ENCODE measurements at regions not wholly inside any gene's neighbourhood (a gene's known extent, or its start where the extent isn't known, plus 50 kb on each side); places are given as distances from the start of the nearest gene placed in this dataset.

GRCh38 chr22:48393041-48393370, 1434.7 kb downstream of the BRD1 start:
- DNase-seq (ENCODE audit: low read depth in 2 of 2) = no peak

DNA sequence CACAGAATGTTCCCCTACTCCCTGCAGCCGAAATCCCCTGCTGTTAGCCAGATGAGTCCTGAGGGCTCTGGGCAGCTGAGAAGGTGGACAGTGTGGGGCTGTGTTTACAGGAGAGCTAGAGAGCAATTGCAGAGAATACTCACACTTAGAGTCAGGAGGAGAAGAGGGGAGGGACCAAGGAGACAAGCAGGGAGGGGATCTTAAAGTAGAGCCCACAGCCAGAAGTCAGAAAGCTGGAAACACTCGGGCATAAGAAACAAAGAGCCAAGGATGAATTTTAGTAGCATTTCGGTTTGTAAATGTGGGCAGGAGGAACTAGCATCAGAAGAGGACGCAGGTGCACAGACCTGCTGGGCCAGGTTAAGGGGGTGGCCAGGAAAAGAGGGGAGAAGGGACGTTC, 1435.9 kb downstream of the BRD1 start:
- DNase-seq (ENCODE audit: low read depth in 2 of 2) = no peak

GRCh38 chr22:48391171-48391711, 1436.4 kb downstream of the BRD1 start:
- no peak for DNase-seq (ENCODE audit: low read depth in 2 of 2)

DNA sequence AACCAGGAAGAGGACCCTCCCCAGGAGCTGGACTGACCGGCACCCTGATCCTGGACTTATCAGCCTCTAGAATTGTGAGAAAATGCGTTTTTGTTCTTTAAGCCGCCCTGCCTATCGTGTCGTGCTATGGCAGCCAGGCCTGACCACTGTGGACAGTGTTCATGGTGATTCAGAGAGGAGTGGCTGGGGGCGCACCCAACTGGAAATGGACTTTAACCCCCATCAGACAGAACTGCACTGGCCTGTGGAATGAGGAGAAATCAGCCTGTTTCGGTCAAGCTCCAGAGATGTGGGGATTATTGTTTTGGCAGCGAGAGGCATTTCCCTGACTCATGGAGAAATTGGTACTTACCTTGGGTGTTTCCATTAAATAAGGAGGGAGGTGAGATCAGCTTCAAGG, 1437.8 kb downstream of the BRD1 start:
- no peak for DNase-seq (ENCODE audit: low read depth in 2 of 2)

GRCh38 chr22:48382197-48382596, 1445.5 kb downstream of the BRD1 start:
- no peak for DNase-seq (ENCODE audit: low read depth in 2 of 2)

GRCh38 chr22:48380016-48380665, 1447.5 kb downstream of the BRD1 start:
- DNase-seq (ENCODE audit: low read depth in 2 of 2) = no peak

- no peak for DNase-seq (ENCODE audit: low read depth in 2 of 2)
Observed at GRCh38 chr22:48379371-48379770, 1448.3 kb downstream of the BRD1 start.

- no peak for DNase-seq (ENCODE audit: low read depth in 2 of 2)
Observed at GRCh38 chr22:48378673-48379072, 1449.0 kb downstream of the BRD1 start.

- no peak for DNase-seq (ENCODE audit: low read depth in 2 of 2)
Observed at GRCh38 chr22:48376936-48377712, 1450.5 kb downstream of the BRD1 start.

- no peak for DNase-seq (ENCODE audit: low read depth in 2 of 2)
Observed at GRCh38 chr22:48376428-48376827, 1451.2 kb downstream of the BRD1 start.

DNA sequence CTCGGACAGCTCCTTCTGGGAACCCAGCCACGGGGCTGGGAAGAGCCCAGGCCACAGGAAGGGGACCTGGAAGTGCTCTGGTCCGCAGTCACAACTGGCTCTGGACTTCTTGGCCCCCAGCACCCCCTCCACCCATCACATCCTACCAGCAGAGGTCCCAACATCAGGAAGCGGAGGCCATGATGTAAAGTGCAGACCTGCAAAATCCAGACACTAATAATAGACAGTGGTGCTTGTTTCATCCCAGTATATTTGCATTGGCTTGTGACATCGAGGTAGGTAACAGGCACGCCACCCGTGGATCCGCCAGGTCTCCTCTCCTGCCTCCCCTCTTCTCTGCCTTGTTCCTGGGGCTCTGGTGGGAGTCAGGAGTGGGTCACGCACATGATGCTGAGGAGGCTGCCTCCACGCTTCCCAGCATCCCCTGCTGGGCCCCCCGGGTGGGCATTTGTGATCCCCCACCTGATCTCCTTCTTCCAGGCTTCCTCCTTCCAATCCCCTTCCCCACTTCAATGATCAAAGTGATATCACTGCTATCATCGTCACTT, 1454.0 kb downstream of the BRD1 start:
- DNase-seq (ENCODE audit: low read depth in 2 of 2) = no peak

DNA sequence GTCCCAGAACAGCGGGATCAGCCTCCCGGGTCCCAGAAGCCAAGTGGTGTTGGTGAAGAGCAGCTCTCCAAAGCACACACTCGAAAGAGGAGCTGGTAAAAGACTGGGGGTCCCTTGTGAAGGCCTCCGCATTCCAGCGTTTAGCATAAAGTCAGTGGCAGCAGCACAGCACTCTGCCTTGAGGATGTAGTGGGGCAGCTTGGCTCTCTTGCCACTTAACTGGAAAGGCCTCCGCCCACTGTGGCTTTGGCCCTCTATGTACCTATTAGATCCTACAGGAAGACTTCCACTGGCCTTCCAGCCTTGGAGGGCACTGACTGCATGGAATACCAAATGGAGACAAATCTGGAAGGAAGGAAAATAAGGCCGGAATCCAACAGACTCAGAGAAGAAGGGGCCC, 1455.3 kb downstream of the BRD1 start:
- no peak for DNase-seq (ENCODE audit: low read depth in 2 of 2)

GRCh38 chr22:48371391-48371790, 1456.3 kb downstream of the BRD1 start:
- no peak for DNase-seq (ENCODE audit: low read depth in 2 of 2)

DNA sequence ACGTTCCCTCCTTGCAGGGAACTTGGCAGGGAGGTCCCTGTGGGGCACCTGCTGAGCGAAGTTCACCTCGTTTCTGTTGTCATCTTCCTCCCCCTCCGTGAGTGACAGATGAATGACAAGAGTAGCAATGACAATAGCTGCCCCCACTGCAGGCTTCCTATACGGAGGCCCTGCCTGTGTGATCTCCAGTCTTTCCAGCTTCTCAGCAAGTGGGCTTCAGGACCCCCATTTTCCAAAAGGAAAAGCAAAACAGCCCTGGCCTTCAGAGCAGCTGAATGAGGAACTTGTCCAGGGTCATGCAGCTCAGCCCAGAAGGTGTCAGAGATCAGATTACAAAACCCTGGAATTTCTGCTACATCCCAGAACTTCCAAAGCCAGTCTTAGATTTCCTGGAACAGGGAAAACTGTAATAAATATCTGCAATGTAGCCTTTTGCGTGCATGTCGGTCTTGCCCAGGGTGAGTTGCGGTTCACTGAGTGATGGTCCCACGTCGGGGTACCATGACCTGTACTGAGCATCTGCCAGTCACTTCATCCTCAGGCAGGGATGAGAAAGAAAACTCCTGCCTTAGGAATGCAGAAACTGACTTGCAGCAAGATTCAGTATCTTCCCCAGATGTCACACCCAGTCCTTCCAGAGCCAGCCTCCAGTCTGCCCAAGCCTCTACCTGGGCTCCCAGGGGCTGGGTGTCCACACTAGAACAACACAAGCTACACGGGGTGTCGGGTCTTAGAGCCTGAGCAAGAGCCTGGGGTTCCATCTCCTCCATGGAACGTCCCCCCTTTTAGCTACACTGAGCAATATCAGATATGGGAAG, 1457.0 kb downstream of the BRD1 start:
- no peak for DNase-seq (ENCODE audit: low read depth in 2 of 2)

DNA sequence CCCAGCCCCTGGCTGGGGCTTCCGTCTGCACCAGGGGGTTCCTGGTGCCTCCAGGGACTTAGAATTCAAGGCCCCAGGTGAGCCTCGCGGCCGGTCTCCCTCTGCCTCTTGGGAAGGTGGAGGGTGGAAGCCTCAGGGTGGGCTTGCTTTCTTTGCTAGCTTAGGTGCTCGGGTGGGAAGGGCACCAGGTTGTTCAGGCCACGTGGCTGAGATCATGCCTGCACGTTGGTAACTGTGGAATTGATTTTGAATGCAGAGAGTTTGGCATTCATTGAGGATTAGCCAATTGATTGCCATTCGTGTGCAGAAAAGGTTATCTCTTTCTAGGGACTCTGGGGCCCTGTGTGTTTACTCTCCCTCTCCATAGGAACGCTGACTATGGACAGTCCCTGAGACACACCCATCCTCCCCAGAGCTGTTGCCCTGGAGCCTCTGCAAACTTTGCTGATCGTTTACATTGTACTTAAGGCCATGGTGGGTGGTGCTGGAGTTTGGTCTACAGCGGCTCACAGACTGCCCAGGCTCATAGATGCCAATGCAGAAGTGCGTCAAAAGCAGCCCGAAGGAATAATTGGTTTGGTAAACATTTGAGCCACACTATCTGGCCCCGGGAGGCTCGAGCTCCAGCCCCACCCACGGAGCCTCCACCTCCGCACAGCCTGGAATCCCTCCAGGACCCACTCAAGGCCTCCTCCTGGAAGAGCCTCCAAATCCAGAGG, 1457.7 kb downstream of the BRD1 start:
- DNase-seq (ENCODE audit: low read depth in 2 of 2) = no peak

- DNase-seq (ENCODE audit: low read depth in 2 of 2) = no peak
Observed at GRCh38 chr22:48368975-48369525, 1458.6 kb downstream of the BRD1 start.

GRCh38 chr22:48367731-48368130, 1459.9 kb downstream of the BRD1 start:
- no peak for DNase-seq (ENCODE audit: low read depth in 2 of 2)

DNA sequence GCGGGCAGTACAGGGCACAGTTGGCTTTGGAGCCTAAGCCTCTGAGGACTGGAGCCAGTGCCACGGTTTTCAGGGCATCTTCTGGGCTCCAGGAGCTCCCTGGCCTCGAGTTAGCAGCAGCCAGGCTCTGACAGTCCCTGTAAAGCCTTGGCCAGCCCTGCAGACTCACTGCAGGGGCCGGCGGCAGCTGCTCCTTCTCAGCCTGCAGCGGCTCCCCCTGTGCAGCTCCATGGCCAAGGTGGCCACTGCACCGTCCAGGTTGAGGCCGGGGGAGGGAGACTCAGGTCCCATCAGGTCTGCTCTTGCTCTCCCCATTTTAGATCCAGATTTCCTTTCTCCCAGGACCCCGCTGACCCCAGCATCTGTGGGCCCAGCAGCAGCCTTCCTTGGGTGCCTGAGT, 1461.1 kb downstream of the BRD1 start:
- DNase-seq (ENCODE audit: low read depth in 2 of 2) = no peak

GRCh38 chr22:48366056-48366455, 1461.6 kb downstream of the BRD1 start:
- DNase-seq (ENCODE audit: low read depth in 2 of 2) = no peak

- no peak for DNase-seq (ENCODE audit: low read depth in 2 of 2)
Observed at GRCh38 chr22:48365386-48365785, 1462.3 kb downstream of the BRD1 start.

DNA sequence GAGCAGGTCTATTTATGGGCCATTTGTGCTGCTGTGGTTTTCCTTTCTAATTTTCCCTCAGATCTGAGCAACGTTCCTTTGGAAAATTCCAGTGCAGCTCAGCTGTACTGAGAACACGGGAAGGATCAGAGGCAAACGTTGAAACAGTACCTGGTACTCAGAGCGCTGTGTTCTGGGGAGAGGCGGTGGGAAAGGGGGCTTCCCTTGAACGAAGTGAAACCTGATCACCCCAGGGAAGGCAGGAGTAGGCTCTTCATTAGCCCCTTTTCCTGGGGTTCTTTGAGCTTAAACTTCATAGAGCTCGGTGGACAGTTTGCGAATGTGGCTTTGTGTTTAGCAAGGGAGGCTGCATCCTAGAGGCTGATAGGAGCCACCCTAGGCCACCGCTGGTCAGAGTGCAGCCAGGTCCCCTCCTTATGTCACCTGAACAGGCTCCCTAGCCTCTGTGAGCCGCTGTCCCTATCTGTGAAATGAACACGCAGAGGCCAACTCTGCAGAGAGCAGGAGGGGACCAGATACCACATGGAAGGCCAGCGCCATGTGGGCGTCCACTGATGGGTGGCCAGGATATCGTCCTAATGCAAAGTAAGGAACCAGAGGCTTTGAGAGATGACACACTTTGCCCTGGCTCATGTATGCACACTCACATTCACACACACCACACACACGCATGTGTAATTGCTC, 1464.8 kb downstream of the BRD1 start:
- DNase-seq (ENCODE audit: low read depth in 2 of 2) = no peak
